ENCODE measurements at regions not wholly inside any gene's neighbourhood (a gene's known extent, or its start where the extent isn't known, plus 50 kb on each side); places are given as distances from the start of the nearest gene placed in this dataset.

DNA sequence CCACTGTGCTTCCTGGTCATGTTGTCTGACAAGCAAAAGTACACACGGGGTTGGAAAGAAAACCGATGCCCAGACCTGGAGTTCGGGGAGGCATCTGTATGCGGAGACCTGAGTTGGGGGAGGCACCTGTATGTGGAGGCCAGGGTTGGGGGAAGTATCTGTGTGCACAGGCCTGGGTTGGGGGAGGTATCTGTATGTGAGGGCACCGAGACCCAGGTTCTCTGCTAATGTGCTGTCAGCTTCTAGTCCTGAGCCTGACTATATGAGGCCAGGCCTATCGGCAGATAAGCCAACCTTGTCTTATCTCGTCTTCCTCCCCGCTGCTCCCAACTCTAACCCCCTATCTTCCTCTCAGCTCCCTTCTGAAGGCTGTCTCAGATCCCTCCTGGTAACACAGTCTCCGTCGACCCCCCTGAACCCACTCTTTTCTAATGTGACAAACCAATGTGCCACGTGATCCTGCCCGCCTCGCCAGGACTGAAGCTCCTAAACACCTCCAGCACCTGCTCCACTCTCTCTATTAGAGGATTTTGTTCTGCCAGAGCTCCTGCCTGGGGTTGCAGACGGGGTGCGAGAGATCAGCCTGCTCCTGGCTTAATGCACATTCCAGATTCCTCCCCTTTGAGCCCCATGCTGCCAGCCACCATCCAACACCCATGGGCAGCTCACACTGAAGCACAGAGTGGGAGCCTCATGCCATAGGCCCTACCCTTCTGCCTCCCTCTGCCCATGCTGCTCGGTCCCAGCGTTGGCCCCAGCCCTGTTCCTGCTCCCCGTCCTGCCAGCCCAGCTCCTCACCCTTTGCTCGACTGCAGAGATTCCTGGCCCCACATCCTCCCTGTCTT, 188.4 kb downstream of the SH3BP4 start:
- no peak for DNase-seq (ENCODE audit: low spot score)

DNA sequence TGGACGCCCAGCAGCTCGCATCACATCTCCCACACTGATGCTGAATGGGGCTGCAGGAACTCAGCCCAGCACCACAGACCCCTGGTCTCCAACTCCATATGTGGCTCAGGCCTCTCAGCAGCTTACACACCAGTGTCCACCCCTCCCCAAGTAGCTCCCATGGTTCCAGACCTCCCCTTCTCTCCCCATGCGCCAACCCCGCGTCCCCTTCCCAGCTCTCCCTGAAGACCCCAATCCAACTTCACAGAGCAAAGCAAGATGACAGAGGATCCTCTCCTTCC, 188.9 kb downstream of the SH3BP4 start:
- no peak for DNase-seq (ENCODE audit: low spot score)

More for the DNA sequence above, 188.4 kb downstream of the SH3BP4 start:
- FAIRE-seq: no peak

DNA sequence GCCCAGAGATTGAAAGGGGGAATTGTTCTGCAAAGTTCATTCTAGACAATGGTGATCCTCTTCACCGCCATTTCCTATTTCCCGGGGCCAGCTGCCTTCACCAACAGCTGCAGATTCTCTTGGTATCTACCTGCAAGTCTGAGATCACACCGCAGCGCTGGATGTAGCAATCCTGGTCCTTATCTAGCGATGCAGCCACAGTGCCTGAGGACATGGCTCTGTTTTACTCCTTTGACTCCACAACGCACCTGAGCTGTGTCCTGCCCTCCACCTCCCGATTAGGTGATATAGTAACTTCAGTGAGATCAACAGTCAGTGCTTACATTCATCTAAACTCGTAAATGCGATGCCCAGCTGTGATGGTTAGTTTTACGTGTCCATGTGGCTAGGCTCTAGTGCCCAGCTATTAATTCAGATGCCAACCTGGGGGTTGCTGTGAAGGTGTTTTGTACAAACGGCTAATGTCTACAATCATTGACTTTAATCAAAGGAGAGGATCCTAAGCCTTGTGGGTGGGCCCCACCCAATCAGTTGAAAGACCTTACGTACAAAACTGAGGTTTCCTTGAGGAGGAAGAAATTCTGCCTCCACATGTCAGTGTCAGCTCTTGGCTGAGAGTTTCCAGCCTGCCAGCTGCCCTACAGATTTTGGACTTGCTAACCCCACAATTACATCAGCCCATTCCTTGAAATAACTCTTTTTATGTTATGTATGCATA, 189.8 kb downstream of the SH3BP4 start:
- DNase-seq (ENCODE audit: low spot score) (no peak), FAIRE-seq (no peak)

More for the DNA sequence above, 188.9 kb downstream of the SH3BP4 start:
- no peak for FAIRE-seq

DNA sequence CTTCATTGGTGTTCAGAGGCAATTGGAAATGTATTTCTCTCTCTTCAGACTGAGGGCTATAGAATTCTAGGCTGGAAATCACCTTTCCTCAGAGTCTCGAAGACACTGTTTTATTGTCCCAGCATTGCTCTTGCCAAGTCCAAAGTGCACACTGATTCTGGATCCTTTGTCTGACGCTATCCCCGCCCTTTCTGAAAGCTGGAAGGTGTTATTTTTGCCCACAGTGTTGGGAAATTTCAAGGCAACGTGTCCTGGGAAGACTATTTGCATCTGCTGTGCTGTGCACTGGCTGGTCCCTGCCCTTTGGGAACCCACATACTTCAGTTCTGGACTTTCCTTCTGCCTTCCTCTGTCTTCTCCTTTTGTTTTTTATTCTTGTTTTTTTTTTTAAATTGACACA, 190.8 kb downstream of the SH3BP4 start:
- DNase-seq (ENCODE audit: low spot score) (no peak), FAIRE-seq (no peak)

DNA sequence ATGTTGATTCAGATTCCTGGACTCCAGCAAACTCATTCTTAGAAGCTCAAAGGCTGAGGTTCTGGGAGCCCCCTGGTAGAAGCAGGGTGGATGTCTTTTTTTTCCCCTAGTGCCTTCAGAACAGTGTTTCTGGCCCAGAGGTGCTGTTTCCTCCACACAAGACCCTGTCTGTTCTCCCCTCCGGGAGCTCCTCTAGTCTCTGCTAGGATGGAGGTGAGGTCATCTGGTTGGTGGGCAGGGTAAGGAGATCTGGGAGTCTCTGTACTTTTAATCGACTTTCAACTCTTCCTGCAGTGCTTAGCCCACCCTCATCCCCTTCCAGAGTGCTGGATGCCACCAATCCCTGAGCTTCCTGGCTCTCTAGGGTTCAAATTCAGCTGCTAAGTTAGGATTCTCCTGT, 192.0 kb downstream of the SH3BP4 start:
- no peak for FAIRE-seq
- DNase-seq (ENCODE audit: low spot score): no peak

DNA sequence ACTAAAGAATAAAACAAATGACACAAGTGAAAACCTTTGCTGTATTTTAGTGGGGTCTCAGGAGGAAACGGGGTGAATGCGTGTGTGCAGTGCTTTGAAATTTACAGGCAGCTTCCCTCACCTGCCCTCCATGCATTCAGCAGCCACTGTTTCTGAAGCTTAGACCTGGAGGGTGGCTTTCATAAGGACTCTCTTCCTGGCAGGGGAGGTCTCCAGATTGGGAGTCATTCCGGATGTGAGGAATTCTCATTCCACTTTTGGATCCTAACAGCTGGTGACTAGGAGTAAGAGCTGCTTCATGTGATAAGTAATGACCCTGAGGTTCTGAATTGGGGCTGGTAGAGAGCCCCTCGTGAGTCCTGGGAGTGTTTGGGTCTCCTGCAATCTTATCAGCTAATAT, 192.5 kb downstream of the SH3BP4 start:
- FAIRE-seq (no peak), DNase-seq (ENCODE audit: low spot score) (no peak)

DNA sequence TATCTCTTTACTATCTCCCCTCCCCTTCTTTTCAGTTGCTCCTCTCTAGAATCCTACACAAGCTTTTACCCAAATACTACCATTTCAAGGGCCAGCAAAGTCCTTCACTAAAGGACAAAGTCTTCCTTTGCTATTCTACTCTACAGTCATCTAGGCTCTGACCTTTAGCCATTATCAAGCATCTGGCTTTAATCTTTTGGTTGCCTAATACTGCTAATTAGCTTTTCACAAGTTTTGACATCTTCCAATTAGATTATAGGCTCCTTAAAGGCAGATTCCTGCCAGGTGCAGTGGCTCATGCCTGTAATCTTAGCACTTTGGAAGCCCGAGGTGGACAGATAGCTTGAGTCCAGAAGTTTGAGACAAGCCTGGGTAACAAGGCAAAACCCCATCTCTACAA, 194.4 kb downstream of the SH3BP4 start:
- DNase-seq (ENCODE audit: low spot score) (no peak), FAIRE-seq (no peak)

DNA sequence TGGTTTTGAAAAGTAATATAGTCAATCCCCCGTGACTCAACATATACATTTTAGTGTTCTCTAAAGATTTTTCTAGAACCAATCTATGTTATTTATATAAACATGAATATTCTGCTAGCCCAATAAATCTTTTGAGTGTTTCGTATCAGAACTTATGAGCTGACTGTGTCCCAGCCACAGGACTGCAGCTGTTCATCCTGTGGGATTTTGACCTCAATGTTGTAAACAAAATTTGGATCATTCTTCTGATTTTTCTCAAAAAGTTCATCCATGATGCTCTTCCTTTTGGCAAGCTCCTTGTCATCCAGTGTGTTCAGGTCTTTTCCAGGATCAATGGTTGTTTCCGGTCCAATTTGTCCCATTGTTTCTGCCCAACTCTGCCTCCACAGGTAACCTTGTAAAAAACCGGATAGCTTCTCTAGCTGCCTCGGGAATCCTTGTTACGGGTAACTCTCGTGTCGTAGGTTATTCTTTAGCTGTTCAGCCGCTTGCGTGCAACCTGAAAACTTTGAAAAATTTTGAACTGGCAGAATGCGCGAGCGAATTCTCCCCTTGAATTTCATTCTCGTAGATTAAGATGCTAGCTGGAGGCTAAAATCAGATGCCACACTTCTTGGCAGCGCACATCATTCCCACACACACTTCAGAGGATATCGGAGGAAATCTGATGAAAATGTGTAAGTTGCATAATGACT, 195.2 kb downstream of the SH3BP4 start:
- DNase-seq (ENCODE audit: low spot score) (no peak), FAIRE-seq (no peak)

DNA sequence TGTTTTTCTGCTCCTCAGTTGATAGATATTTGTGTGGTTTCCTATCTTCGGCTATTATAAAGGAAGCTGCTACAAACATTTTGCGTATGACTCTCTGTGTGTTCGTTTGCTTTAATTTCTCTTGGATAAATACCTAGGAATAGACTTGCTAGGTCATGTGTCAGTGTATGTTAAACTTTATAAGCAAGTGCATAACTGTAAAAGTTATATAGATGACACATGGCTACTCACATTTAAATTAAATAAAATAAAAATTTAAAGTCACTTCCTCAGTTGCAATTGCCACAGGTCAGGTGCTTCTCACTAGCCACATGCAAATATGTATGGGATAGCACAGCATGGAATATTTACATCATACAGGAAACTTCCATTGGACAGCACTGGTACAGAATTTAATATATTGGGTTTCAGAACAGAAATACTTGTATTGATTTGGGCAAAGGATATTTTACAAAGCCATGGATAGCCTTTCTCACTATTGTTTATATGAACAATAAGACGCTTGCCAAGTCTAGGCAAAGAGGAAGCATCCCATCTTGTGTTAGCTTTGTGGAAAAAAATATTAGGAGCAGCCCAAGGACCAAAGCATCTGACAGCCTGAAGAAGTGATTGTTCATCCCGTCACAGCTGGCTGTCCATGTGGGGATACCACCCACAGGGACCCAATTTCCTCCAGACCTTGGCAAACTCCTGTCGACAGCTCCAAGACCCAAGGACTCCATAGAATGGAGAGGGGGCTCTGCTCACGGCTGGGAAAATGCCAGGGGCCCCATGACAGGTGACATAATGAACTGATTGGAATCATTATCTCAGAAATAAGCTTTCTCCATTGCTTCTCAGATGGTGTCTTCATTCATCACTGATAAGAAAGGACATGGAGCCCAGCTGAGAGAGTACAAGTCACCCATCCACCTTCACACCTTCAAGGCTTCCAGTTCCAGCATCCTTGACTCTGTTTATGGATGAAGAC, 196.7 kb downstream of the SH3BP4 start:
- FAIRE-seq (no peak), DNase-seq (ENCODE audit: low spot score) (no peak)

DNA sequence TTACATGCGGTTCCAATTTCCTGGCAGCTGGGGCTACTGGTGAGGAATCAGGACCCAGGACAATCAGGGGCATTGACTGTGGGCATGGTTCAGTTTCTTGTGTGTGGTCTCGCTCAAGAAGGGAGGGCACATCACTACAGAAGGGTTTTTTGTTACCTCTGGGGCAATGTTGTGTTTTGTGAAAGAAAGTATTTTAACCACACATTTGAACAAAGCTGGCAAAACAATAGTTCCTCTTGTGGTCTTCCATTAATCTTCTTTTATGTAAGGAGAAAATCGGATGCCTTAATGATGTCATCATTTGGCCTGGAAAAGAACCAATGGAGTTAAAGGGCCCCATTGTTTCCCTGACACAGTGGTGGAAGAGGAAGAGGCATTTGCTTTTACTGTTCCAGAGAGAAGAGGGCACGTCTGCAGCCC, 197.4 kb downstream of the SH3BP4 start:
- peak; percentile 20 for FAIRE-seq
- DNase-seq (ENCODE audit: low spot score): peak; percentile 79

DNA sequence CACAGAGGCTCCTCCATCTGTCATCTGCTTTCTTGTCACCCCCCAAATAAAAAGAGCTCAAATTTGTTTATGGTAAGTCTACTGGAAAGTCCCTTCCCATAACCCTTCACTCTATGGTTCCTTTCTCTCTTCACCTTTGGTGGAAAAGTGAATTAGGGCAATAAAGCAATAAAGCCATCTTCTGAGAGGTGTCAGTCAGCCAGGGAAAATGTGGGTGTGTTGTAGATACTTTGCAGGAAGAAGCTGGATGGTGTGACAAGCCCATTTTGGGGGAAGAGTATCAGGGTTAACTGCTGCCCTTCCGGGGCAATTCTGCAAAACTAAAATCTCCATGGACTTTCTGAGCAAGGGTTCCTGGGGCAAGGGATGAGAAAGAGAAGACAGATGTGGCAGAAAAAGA, 197.9 kb downstream of the SH3BP4 start:
- FAIRE-seq (no peak), DNase-seq (ENCODE audit: low spot score) (no peak)

DNA sequence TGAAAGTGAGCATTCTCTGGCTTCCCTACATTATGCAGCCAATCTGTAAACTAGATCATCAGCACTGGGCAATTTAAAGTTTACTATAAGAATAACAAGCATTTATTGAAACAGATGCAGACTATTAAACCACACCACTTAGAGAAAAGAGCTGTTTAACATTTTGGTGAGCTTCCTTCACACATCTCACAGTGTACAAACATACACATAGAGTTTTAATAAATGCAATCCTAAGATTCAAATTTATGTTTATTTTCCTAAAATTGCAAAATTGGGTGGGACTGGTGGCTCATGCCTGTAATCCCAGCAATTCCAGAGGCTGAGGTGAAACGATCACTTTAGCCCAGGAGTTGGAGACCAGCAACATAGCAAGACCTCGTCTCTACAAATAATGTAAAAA, 199.3 kb downstream of the SH3BP4 start:
- FAIRE-seq: no peak
- no peak for DNase-seq (ENCODE audit: low spot score)

DNA sequence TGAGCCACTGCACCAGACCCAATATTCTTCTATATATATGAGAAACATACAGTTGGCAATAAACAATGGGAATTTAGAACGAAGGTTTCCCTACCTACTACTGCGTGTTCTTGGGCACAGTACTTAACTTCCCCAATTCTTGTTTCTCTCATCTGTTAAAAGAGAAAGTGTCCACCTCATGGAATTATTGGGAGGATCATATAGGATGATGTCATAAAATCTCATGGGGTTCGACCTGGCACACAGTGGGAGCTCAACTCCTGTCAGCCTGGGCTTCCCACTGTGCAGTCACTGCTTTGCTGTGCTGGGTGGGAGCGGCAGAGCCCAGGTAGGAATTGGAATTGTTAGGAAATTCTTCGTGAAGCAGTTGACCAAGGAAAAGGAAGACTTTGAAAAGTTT, 203.3 kb downstream of the SH3BP4 start:
- DNase-seq (ENCODE audit: low spot score) (no peak), FAIRE-seq (no peak)

DNA sequence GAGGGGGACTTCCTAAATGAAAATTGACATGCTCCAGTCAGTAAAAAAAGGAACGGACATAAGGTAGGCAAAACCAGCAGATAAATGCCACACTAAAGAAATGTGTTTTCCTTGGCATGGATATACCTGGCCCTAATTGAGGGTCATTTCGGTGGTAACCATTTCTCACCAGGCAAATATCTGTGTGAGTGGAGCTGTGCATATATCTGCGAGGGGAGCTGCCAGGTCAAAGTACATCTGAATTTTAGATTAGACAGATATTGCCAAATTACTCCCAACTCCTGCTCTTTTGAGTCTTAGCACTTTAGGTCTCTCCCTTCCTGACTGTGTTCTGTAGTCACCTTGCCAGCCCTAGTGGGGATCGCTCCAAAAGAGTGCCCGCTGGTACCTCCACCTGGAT, 204.2 kb downstream of the SH3BP4 start:
- DNase-seq (ENCODE audit: low spot score): no peak
- FAIRE-seq: no peak

DNA sequence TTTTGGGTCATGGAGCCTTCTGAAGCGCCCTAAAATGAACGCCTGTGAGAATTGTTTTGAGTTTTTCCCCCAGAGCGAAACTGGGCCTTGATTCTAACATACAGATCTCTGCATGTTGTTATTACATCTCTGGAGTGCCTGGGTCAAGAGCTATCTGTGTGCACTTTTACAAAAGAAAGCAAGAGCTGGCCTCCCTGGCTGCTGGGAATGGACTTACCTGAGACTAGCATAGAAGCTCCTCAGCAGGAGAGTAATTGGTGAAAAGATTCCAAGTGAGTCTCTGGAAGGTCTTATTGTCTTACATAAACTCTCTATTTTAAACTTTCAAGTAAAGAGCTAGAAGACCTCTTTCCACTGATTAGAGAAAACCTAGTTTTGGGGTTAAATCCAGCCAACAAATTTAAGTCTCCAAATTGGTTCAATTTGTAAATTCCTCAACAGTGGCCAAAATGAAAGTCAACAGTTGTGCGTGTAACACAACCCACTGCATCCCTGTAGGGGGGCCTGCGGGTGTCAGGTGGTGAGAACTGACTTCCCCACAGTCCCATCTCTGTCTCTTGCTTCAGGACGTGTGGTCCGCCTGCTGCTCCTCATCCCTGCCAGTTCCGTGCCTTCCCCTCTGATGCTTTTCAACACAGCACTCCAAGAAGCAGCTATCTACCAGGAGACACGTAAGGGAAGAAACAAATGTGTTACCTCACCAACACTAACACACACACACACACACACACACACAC, 206.1 kb downstream of the SH3BP4 start:
- no peak for FAIRE-seq
- no peak for DNase-seq (ENCODE audit: low spot score)

DNA sequence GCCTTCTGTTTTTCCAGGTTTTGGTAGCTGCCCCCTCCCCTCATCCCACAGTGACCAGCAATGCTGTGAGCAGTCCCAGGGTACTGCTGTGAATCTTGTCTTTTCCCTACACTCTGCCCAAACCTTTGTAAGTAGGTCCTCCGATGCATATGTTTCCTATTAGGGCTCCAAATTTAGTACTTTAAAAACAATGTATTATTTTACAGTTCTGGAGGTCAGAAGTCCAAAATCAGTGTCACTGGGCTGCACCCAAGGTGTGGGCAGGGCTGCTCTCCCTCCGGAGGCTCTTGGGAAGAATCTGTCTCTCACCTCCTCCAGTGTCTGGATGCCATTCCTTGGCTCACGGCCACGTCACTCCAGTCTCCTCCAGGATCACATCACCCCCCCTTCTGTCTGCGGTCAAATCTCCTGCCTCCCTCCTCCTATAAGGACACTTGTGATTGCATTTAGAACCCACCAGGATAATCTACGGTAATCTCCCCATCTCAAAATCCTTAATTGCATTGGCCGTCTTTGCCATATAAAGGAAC, 208.5 kb downstream of the SH3BP4 start:
- FAIRE-seq: no peak
- DNase-seq (ENCODE audit: low spot score): peak; percentile 71

DNA sequence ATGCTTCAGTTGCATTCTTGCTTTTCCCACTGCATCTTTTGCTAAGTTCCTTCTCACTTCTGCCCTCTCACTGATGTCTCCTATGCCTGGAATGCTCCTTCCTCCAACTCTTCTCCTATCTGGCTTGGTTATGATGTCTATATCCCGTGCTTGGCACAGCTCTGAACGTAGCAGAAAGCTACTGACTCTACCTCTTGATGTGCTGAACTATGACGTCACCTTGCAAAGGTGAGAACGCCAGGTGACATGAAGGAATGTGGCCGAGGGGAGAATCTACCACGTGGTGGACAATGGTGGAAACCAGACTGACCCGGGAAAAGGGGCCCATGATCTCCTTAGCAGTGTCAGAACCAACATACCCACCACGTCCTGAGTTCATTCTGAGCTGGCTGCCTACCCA, 209.7 kb downstream of the SH3BP4 start:
- no peak for DNase-seq (ENCODE audit: low spot score)
- FAIRE-seq: no peak

DNA sequence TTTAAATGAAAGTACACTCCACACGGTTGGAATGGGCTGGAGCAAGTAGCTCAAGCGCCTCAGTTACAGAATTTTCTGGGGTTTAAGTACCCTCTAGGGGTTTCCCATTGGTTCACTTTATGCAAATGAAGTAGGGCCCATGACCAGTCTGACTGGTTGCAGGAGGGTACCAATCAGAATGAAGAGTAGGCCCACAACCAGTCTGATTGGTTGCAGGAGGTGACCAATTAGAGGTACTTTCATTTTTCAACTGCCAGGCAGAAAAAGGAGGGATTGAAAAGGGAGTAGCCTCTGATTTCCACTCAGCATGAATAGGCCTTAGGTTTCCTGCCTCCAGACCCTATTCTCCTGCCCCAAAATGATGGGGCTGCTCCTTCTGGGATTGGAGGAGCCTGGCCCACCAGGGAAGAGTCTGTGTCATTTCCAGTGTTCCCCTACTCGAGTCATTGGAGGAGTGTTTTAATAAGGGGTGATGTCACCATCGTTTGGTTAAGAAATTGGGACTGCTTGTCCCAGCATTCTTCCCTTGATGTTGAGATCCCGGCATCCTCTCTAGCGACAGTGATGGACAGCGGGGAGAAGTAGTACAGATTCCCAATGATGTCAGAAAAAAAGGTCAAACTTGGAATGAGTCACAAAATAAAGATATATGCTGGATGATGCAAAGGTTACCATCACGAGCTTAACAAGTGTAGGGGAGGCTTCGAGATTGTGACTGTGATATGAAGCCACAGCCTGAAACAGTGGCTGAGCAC, 210.4 kb downstream of the SH3BP4 start:
- DNase-seq (ENCODE audit: low spot score) (peak; percentile 26), FAIRE-seq (peak; percentile 46)

DNA sequence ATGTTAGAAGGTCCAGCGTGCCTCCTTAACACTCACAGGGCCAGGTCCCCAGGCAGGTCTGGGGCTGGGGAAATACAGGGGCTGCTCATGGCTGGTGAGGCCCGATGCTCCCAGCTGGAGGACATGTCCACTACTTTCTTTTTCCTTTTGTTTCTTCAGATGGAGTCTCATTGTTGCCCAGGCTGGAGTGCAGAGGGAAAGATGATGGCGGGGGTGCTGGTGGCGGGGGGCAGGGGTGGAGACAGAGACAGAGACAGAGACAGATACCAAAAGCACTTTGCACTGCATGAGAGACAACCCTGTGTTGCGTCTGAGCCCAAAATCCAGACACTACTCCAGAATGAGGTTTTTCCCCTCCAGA, 211.0 kb downstream of the SH3BP4 start:
- FAIRE-seq (no peak), DNase-seq (ENCODE audit: low spot score) (no peak)

DNA sequence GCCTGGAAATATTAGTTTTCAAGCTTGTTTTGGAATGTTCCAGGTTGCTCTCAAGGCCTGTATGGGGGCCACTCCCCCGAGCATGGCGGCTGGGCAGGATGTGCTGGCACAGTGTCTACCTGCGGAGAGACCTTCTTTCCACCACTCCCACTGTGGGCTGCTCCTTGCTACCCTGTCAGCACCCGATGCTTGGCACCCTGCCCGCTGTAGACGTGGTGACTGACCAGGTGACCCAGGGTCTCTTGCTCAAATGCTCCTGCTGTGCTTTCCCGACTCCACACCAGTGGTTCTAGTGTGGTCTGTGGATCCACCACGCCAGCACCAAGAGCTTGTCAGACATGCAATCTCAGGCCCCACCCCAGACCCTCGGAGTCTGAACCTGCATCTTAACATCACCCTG, 213.3 kb downstream of the SH3BP4 start:
- FAIRE-seq (no peak), DNase-seq (ENCODE audit: low spot score) (no peak)
